Liver (tissue), 3 donors: ENCODE measurements at regions not wholly inside any gene's neighbourhood (a gene's known extent, or its start where the extent isn't known, plus 50 kb on each side); places are given as distances from the start of the nearest gene placed in this dataset.

Source experiments
- ATF3 ChIP-seq: IDR thresholded peaks from 2 replicates; pipeline ENCODE4 v1.6.1; 2016; ENCODE audit warnings: antibody characterized with exemption
- CTCF ChIP-seq: fragments of 150-350 bp; IDR thresholded peaks from 2 replicates; pipeline ENCODE4 v1.5.1; 2017; ENCODE audit warnings: improper control_type of control experiment, low read depth, low read length; ENCODE audit not compliant: missing input control
- JUND ChIP-seq, 2 donors: IDR thresholded peaks; 2 replicates each; pipeline ENCODE4 v1.6.1; 2016; ENCODE audit warnings: antibody characterized with exemption in 2 of 2
- TF ChIP-seq, protein P1 (sequence below): IDR thresholded peaks from 2 replicates; pipeline ENCODE4 v1.6.1; 2016; ENCODE audit warnings: antibody characterized with exemption
- donor health status: healthy.
- donor health status: healthy.

GRCh38 chr7:16945372-16945771, 63.6 kb upstream of the AGR3 start:
- TF ChIP-seq JUND (IDR thresholded peaks at IDR 0.05) = no peak
- TF ChIP-seq CTCF = no peak
- TF ChIP-seq, protein P1, sequence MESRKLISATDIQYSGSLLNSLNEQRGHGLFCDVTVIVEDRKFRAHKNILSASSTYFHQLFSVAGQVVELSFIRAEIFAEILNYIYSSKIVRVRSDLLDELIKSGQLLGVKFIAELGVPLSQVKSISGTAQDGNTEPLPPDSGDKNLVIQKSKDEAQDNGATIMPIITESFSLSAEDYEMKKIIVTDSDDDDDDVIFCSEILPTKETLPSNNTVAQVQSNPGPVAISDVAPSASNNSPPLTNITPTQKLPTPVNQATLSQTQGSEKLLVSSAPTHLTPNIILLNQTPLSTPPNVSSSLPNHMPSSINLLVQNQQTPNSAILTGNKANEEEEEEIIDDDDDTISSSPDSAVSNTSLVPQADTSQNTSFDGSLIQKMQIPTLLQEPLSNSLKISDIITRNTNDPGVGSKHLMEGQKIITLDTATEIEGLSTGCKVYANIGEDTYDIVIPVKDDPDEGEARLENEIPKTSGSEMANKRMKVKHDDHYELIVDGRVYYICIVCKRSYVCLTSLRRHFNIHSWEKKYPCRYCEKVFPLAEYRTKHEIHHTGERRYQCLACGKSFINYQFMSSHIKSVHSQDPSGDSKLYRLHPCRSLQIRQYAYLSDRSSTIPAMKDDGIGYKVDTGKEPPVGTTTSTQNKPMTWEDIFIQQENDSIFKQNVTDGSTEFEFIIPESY = no peak
- TF ChIP-seq ATF3 = no peak
